B cell (primary cell): ENCODE measurements at regions not wholly inside any gene's neighbourhood (a gene's known extent, or its start where the extent isn't known, plus 50 kb on each side); places are given as distances from the start of the nearest gene placed in this dataset.

Source experiments
- CTCF ChIP-seq: fragments of 200-600 bp; IDR thresholded peaks from one replicate; pipeline ENCODE4 v1.8.0; 2022; ENCODE audit warnings: antibody characterized with exemption, mild to moderate bottlenecking
- EZH2 ChIP-seq: IDR thresholded peaks from 2 replicates; pipeline ENCODE4 v1.6.1; 2012; ENCODE audit warnings: borderline replicate concordance, low read depth, mild to moderate bottlenecking, moderate library complexity, low read length; ENCODE audit not compliant: insufficient read depth, poor library complexity, severe bottlenecking

- TF ChIP-seq CTCF = no peak
- no peak for TF ChIP-seq EZH2
Measured at GRCh38 chr5:143572671-143573070, 169.2 kb upstream of the NR3C1 start.
